GM23338 (cell line): ENCODE measurements at regions not wholly inside any gene's neighbourhood (a gene's known extent, or its start where the extent isn't known, plus 50 kb on each side); places are given as distances from the start of the nearest gene placed in this dataset.

Experiments
- ATAC-seq: fragments of 200-7000 bp; cut with Tn5 transposase; 3 replicates; pipeline ENCODE4 v1.9.1; 2020
- DNase-seq: peaks from one replicate; pipeline ENCODE4 v3.0.0-alpha.2; 2015; ENCODE audit warnings: low spot score
- H2AFZ ChIP-seq: fragments of 200-600 bp; sonication (generic); 2 replicates; pipeline ENCODE4 v1.8.0; 2016; ENCODE audit warnings: antibody characterized with exemption, mild to moderate bottlenecking, moderate library complexity
- H3F3A ChIP-seq: fragments of 200-600 bp; sonication (generic); replicated peaks from 2 replicates; pipeline ENCODE4 v1.8.0; 2017; ENCODE audit warnings: antibody characterized with exemption, mixed run types, low read depth
- H3K27ac ChIP-seq: fragments of 200-600 bp; sonication (generic); 2 replicates; pipeline ENCODE4 v1.6.1; 2016; ENCODE audit warnings: low read depth
- H3K27me3 ChIP-seq: fragments of 200-600 bp; sonication (generic); 2 replicates; pipeline ENCODE4 v1.8.0; 2016; ENCODE audit warnings: mild to moderate bottlenecking, mixed run types, moderate library complexity; ENCODE audit not compliant: insufficient read depth
- H3K36me3 ChIP-seq: fragments of 200-600 bp; sonication (generic); 2 replicates; pipeline ENCODE4 v1.8.0; 2016; ENCODE audit warnings: mild to moderate bottlenecking; ENCODE audit not compliant: insufficient read depth
- H3K4me1 ChIP-seq: fragments of 200-600 bp; sonication (generic); 2 replicates; pipeline ENCODE4 v1.8.0; 2016; ENCODE audit warnings: mild to moderate bottlenecking, moderate library complexity; ENCODE audit not compliant: insufficient read depth
- H3K4me2 ChIP-seq: fragments of 200-600 bp; sonication (generic); 2 replicates; pipeline ENCODE4 v1.7.1; 2017; ENCODE audit warnings: mixed run types
- H3K4me3 ChIP-seq: fragments of 200-600 bp; sonication (generic); 2 replicates; pipeline ENCODE4 v1.6.1; 2016; ENCODE audit warnings: mixed run types
- H3K79me2 ChIP-seq: fragments of 200-600 bp; sonication (generic); replicated peaks from 2 replicates; pipeline ENCODE4 v1.8.0; 2017; ENCODE audit warnings: mild to moderate bottlenecking; ENCODE audit not compliant: insufficient read depth
- H3K9me2 ChIP-seq: fragments of 200-600 bp; sonication (generic); 2 replicates; pipeline ENCODE4 v1.8.0; 2017; ENCODE audit not compliant: insufficient read depth
- H4K20me1 ChIP-seq: fragments of 200-600 bp; sonication (generic); replicated peaks from 2 replicates; pipeline ENCODE4 v1.8.0; 2017; ENCODE audit warnings: mild to moderate bottlenecking; ENCODE audit not compliant: insufficient read depth
- H3K27ac Mint-ChIP-seq: 2 replicates; pipeline ENCODE4 v1.8.0; 2020; ENCODE audit warnings: inconsistent platforms, mild to moderate bottlenecking, moderate library complexity, mixed read lengths
- H3K27me3 Mint-ChIP-seq: 3 replicates; pipeline ENCODE4 v1.8.0; 2022; ENCODE audit warnings: low read depth, mild to moderate bottlenecking, moderate library complexity, mixed read lengths, inconsistent platforms; ENCODE audit not compliant: insufficient read depth, poor library complexity
- H3K36me3 Mint-ChIP-seq: 3 replicates; pipeline ENCODE4 v1.8.0; 2021; ENCODE audit warnings: low read depth, mild to moderate bottlenecking, inconsistent platforms, moderate library complexity, mixed read lengths
- H3K4me1 Mint-ChIP-seq: 3 replicates; pipeline ENCODE4 v1.8.0; 2020; ENCODE audit warnings: mild to moderate bottlenecking, inconsistent platforms, mixed read lengths
- H3K4me3 Mint-ChIP-seq: 3 replicates; pipeline ENCODE4 v1.8.0; 2021; ENCODE audit warnings: moderate library complexity, mild to moderate bottlenecking, inconsistent platforms, mixed read lengths
- H3K9me3 Mint-ChIP-seq: 3 replicates; pipeline ENCODE4 v1.8.0; 2020; ENCODE audit warnings: moderate library complexity, mild to moderate bottlenecking, inconsistent platforms, mixed read lengths
- CREB1 ChIP-seq: fragments of 250-450 bp; sonication (Bioruptor Pico); IDR thresholded peaks from 2 replicates; pipeline ENCODE4 v1.5.0; 2020; ENCODE audit warnings: low read depth, mild to moderate bottlenecking, moderate library complexity
- EZH2 ChIP-seq: fragments of 200-600 bp; sonication (generic); IDR thresholded peaks from one replicate; pipeline ENCODE4 v1.8.0; 2017; ENCODE audit warnings: antibody characterized with exemption, mild to moderate bottlenecking, low read depth; ENCODE audit not compliant: unreplicated experiment
- JUNB ChIP-seq: IDR thresholded peaks from one replicate; pipeline ENCODE4 v1.6.1; 2016; ENCODE audit warnings: antibody characterized with exemption; ENCODE audit not compliant: unreplicated experiment
- STAT1 ChIP-seq: IDR thresholded peaks from one replicate; pipeline ENCODE4 v1.6.1; 2016; ENCODE audit warnings: antibody characterized with exemption; ENCODE audit not compliant: unreplicated experiment
- ZNF114 ChIP-seq: fragments of 250-450 bp; sonication (Bioruptor Pico); IDR thresholded peaks from 2 replicates; pipeline ENCODE4 v1.5.0; 2020; ENCODE audit warnings: mild to moderate bottlenecking, moderate library complexity
- ZNF331 ChIP-seq: fragments of 250-450 bp; sonication (Bioruptor Pico); IDR thresholded peaks from 2 replicates; pipeline ENCODE4 v1.5.0; 2020; ENCODE audit warnings: low read depth, mild to moderate bottlenecking, moderate library complexity
- ZNF462 ChIP-seq: fragments of 250-450 bp; sonication (Bioruptor Pico); IDR thresholded peaks from 2 replicates; pipeline ENCODE4 v1.5.0; 2020; ENCODE audit warnings: mild to moderate bottlenecking, moderate library complexity

- no peak overlapping the region; the same call in 1 of the 2 replicates for H3K27ac Mint-ChIP-seq
- no peaks in the 10 kb centered on the region for H4K20me1 ChIP-seq
- H3K27ac ChIP-seq, result no peak overlapping the region
Observed at GRCh38 chr6:77123527-77123926, 339.8 kb downstream of the HTR1B start.

More at GRCh38 chr6:77123527-77123926, 339.8 kb downstream of the HTR1B start:
- Mint-ChIP-seq H3K36me3 (no peaks in the 10 kb centered on the region), H3K9me3 (no peaks in the 10 kb centered on the region), H3K4me3 (no peak overlapping the region), H3K4me1 (no peaks in the 10 kb centered on the region), H3K27me3 (peaks cover 2% of the 10 kb centered on the region)
- Histone ChIP-seq H3K4me1 (no peaks in the 10 kb centered on the region), H3K27me3 (no peaks in the 10 kb centered on the region), H3K4me2 (no peak overlapping the region), H2AFZ (no peak overlapping the region), H3F3A (no peaks in the 10 kb centered on the region), H3K4me3 (no peak overlapping the region), H3K79me2 (no peaks in the 10 kb centered on the region), H3K36me3 (no peaks in the 10 kb centered on the region), H3K9me2 (no peaks in the 10 kb centered on the region)
- DNase-seq (no peak), ATAC-seq (no peak)
- no peak for TF ChIP-seq CREB1 (CRISPR knock-in tag)
- no peak for TF ChIP-seq JUNB
- no peak for TF ChIP-seq ZNF331 (CRISPR knock-in tag)
- TF ChIP-seq EZH2, result no peak
- TF ChIP-seq ZNF114, result no peak
- no peak for TF ChIP-seq STAT1
- no peak for TF ChIP-seq ZNF462
